Stimulated activated CD8-positive, alpha-beta memory T cell treated with anti-CD3 and anti-CD28 coated beads, Interleukin-7, amount 100 ng/mL, for 1 hour (primary cell): ENCODE measurements at regions not wholly inside any gene's neighbourhood (a gene's known extent, or its start where the extent isn't known, plus 50 kb on each side); places are given as distances from the start of the nearest gene placed in this dataset.

Experiments
- DNase-seq, 2 donors: peaks; one replicate each; pipeline ENCODE4 v3.0.0-alpha.2; 2020; ENCODE audit warnings: low read depth in 2 of 2

DNA sequence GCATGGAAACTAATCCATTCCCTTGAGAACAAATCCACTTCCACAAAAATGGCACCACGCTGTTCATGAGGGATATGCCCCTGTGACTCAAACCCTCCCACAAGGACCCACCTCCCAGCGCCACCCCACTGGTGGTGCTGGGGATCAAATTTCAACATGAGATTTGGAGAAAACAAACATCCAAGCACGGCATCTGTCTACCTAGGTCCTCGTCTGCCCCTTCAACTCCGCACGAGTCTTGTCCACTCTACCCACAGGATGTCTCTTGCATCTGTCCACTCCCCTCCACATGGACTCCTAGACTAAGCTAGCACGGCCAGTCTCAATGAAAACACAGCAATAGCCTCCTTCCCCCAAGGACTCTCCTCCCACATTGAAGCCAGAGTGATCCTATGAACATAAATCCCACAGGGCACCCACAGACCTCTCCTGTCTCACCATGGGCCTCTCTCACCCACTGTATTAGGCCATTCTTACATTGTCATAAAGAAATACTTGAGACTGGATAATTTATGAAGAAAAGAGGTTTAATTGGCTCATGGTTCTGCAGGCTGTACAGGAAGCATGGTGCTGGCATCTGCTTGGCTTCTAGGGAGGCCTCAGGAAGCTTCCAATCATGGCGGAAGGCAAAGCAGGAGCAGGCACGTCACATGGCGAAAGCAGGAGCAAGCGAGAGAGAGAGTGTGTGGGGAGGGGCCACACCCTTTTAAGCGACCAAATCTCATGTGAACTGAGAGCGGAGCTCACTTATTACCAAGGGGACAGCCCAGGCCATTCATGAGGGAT lies 101.4 kb downstream of the TOMM20 start:
- no peak for DNase-seq

DNA sequence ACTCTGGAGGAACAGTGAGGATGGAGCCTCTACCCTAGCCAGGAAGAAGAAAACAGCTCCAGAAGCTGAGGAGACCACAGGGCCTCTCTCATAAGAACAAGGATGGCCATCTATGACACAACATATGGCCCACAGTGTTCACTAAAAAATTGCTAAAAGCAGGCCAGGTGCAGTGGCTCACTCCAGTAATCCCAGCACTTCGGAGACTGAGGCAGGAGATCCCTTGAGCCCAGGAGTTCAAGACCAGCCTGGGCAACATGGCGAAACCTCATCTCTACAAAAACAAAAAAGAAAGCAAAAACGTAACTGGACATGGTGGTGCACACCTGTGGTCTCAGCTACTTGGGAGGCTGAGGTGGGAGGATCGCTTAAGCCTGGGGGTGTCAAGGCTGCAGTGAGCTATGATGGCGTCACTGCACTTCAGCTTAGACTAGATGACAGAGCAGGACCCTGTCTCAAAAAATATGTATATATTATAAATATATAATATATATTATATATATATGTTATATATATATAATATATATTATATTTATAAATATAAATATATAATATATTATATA lies 103.1 kb downstream of the TOMM20 start:
- no peak for DNase-seq

DNA sequence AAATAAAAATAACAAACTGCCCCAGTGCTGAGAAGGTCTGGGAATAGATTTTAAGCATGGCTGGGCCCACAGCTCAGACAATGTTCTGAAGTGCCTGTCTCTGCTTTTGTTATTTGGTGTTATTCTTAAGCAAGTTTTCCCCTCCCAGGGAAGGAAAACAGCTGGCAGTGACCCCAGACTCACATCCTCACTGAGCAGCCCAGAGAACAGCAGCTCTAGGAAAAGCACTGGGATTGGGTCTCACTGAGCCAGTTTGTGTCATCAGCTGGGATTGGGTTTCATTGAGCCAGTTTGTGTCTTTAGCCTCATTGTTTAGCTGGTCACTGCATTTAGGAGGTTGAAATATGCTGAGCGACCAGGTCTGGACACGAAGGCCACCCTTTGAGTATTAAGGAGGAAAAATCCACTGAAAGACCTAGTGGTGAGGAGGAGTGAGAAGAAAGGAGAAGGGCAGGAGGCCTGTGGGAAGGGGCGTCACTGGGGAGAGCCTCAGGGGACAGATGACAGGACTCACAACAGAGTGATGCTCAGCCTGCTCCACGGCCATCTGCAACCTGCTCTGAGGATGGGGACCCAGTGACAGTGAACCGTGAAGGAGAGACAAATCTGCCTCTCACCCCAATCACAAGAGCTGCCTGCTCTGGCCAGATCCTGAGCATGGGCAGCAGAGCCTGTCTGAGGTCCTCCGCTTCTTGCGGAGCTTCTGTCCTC lies 103.8 kb downstream of the TOMM20 start:
- no peak for DNase-seq

DNA sequence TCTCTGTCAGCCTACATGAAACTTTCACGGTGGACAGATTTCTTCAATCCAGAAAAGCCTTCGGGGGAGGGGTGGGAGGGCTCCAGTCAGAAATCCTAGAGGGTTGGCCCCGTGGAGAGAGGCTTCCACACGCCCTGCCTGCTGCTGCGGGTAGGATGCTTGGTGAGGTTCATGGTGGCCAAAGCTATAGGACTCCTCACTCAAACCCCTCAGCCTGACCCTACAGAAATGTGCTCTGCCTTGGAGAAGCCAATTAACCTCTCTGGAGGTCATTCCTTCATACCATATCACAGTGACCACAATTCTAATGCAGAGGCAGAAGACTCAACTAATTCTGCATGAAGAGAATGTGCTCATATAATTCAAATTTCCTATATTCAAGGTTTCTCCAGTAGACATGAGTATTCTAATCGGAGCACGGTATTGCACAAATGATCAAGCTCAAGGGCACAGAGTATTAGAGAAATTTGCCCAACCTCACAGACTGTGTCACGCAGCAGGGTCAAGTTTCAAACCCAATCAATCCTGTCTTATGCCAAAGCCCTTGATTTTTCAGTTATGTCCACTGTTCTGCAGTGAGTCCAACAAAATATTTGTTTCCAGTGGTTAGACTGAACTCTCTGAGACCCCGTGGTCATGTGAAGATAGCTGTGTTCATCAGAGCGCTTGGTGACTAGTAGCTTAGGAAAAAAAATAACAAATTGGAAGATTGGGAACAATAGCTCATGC lies 104.8 kb downstream of the TOMM20 start:
- DNase-seq: no peak

DNA sequence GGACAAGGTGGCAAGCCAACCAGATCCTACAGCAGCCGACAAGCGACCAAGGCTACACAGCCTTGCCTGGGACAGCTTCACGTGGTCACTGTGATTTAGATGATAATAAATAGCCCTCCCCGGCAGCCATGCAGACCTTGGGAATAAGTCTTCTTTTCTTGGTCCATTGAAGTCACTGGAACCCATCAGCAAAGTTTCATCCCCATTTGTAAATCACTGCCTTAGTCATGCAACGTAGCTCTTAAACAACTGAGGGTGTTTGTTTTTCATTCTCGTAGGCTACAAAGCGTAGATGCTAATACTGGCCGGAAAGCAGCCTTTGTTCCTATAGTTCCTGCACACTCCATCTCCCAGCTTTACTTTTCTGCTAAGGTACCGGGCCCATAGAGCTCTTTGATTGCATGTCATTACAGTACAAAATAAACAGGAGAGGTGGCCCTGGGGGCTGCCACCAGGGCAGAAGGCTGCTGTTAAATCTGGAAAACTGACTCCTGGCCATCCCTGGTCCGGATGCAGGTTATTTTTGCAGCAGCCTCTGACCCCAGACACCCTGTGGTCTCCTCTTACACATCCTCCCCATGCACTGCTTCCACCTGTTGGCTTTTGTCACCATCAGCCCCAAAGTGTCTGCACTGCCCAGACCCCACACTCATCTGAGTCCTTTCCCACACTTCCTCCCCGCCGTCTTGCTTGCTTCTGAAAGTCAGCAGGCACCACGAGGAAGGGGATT lies 105.5 kb downstream of the TOMM20 start:
- DNase-seq: no peak

DNA sequence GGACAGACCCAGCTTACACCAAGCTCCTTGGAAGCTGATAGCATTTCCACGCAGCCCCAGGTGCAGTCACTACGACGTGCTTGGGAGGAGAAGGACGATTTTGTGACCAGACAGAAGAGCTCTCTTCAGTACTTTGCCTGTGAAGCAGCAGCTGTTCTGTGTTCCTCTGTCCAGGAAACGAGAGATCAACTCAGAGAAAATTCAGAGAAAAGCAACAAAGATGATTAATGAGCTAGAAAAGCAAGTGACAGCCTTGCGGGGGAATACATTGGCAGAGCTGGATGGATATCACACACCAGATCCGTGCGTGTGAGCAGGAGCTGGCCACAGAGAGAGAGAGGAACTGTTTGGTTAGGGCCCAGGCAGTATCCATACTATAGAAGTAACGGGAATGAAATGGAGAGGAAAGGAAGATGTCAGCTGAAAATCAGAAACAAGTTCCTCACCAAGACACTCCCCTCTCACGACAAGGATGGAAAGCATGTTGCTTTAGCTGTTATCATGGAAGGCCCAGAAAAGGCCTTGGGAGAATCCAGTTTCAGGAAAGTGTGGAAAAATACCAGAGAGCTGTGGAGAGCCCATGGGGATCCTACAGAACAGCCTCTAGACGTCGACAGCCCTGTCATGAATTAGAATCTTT lies 106.2 kb downstream of the TOMM20 start:
- no peak for DNase-seq

DNA sequence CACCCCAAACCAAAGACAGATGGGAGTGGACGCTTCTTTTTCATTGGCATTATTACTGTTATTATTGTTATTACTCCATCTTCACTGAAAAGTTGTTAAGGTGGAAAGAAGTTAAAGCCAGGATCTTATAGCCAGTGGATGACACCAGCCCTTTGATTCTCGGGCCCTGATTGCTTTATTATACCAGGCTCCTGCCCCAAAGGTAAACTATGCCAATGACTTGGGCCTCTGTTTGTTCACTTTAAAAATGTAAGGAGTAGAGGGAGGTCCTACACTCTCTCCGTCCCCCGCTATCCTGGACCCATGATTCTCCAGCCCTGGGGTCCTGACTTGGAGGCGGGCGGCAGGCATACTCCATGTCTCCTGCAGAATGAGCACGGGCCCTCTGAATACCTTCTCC lies 106.8 kb downstream of the TOMM20 start:
- DNase-seq: no peak

DNA sequence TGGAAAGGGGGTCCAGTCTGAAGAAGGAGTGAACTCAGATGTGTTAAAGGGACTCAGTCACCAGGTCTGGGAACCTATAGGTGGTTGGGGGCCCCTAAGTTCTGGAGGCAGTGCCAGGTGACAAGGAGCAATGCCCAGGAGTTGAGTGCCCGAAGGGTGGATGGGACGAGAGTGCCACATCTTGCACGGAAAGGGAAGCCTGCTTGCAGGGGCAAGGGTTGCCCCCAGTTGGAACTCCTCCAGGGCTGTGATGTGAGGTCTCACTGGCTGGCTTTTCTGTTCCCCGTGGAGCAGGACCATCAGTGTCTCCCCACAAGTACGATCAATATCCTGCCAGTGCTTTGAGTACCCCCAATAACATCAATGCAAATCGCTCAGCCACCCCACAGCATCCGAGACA lies 107.3 kb downstream of the TOMM20 start:
- DNase-seq: no peak

DNA sequence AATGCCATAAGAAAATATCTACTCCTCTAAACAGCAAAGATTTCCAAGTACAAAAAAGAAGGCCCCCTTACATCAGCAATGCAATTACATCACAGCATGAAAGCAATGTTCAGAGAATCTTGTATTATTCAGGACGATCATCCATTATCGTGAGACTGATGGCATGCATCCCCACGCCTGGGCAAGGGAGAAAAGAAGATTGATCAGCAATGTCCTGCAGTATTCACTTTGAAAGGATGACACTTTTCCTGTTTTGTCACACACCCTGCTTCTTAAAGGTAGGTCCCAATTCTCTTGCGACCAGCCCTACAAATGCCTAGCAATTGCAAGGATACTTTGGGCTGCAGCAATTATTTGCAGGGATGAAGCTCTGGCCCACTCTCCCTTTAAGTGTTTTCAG lies 108.7 kb downstream of the TOMM20 start:
- DNase-seq: no peak

DNA sequence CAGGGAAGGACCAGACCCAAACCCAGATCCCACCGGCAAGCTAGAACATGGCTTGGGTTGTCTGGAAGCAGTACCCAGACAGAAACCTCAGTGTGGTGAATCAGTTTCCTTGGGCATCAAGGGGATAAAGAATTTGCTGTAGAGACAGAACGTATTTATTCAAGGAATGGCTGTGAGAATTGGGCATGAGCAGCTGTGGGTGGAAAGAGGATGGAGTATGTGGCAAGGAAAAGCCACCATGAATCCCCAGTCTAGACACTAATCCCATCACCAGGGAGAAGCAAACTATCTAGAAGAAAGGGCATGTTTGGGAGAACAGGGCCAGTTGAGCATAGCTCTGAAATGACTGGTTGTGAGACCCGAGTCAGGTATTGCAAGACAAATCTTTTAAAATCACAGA lies 109.2 kb downstream of the TOMM20 start:
- no peak for DNase-seq

DNA sequence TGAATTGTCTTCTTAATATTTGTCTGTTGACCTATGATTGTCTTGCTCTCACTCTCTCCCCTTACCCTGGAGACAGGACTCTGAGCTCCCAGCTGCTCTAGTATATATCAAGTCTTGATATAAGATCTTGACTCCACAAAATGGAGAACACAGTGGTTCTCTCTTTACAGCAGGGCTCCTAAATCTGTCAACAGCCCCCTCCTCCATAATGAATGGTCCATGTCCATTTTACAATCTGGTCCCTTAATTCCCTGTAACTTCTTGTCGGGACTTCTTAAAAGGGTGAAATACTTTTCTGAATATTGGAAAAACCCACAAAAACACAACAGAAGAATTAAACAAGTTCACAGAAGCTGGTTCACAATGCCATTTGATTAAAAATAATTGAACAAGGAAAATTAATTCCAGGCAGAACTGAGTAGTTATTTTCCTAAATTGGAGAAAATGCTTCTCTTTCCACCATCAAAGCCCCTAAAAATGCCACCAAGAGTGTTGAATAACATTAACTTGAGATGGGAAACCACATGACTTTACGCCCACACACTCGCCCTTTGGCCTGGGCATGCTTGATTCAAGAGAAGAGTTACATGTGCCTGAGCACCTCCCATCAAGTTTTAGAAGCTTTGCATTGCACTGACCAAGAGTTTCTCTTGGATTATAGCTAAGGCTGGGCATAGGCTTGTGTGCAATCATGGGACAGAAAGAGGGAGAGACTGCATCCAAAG lies 109.8 kb downstream of the TOMM20 start:
- DNase-seq: no peak

DNA sequence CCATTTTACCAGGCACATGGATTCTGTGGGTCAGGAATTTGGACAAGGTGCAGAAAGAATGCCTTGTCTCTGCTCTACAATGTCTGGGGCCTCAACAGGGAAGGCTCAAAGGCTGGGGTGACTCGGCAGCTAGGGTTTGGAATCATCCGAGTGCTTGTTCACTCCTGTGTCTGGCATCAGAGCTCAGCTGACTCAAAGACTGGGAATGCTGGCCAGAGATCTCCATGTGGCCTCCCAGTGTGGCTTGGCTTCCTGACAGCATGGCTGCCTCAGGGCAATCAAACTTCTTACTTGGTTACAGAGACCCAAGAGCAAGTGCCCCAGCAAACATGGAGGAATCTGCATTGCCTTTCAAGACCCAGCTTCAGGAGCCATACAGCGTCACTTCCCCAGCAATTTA lies 110.5 kb downstream of the TOMM20 start:
- DNase-seq: no peak

DNA sequence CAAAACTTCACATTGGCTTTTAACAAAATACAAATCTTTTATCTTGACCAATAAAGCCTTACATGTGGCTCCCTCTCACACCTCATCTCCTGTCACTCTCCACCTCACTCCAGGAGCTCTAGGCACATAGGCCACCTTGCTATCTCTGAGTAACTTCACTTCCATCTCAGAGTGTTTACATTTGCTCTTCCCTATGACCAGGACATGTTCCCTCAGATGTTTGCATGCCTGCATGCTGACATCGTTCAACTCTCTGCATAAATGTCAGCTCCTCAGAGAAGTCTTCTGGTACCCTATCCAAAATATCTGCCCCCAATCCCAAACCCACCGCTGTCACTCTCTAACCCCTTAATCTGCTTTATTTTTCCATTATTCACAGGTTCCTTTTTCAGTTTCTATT lies 110.9 kb downstream of the TOMM20 start:
- DNase-seq: no peak

DNA sequence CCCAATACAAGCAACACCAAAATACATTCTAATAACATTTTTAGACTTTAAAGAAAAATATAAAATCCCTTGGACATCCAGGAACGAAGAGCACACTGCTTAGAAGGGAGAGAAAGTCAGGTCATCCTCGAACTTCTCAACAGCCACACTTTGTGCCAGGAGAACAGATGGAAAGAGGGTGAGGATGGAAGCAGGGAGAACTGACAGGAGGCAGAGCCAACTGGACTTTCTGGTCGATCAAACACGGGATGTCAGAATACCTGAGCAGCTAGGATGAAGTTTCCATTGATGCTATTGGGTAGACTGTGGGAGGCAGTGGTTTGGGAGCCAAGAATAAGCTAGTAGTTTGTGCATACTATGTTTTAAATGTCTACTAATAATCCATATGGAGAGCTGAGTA lies 111.4 kb downstream of the TOMM20 start:
- DNase-seq: no peak

DNA sequence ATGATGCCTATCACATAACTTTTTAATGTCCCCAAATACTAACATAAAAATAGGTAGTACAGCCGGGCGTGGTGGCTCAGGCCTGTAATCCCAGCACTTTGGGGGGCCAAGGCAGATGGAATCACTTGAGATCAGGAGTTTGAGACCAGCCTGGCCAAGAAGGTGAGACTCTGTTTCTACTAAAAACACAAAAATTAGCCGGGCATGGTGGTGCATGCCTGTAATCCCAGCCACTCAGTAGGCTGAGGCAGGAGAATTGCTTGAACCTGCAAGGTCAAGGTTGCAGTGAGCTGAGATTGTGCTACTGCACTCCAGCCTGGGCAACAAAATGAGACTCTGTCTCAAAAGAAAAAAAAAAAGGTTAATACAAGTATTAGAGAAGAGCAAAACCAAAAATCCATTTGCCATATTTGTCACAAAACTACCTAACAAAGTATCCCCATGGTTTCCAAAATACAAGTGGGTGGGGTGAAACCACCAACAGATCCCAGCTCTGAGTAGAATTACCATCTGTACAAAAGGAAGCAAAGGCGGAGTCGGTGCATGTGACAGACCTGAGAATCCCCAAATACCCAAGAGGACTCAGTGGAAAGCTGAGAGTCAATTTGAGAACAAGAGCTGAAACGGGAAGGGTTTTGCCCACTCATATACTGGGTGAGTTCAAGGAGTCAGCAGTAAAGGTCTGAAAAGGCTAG lies 113.2 kb downstream of the TOMM20 start:
- DNase-seq: no peak

DNA sequence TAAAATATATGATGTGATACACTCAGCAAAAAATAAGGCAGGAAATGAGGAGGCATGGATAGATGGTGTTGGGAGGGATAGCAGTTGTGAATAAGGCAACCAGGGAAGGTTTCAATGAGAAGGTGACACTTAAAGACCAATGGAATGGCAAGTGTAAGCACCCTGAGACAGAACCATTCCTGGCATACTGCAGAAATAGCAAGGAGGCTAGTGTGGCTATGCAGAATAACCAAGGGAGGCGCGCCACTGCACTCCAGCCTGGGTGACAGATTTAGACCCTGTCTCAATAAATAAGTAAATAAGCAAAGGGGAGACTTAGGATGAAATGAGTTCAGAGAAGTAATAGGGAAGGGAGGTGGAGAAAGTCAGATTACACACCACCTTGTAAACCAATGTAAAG lies 113.9 kb downstream of the TOMM20 start:
- DNase-seq: no peak

DNA sequence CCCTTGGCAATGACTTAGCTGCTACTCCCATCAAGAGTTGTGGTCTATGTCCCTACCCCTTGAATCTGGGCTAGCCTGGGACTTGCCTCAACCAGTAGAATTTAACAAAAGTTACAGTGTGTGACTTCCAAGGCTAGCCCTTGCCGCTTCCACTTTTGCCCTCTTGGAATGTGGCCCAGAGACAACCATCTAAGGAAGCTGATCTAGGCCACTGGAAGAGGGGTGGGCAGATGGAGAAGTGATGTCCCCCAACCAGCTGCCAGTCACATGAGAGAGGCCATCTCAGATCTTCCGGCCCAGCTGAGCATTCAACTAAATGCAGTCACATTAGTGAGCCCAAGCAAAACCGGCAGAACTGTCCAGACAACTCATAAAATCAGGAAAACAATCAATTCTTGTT lies 115.1 kb downstream of the TOMM20 start:
- DNase-seq: no peak

DNA sequence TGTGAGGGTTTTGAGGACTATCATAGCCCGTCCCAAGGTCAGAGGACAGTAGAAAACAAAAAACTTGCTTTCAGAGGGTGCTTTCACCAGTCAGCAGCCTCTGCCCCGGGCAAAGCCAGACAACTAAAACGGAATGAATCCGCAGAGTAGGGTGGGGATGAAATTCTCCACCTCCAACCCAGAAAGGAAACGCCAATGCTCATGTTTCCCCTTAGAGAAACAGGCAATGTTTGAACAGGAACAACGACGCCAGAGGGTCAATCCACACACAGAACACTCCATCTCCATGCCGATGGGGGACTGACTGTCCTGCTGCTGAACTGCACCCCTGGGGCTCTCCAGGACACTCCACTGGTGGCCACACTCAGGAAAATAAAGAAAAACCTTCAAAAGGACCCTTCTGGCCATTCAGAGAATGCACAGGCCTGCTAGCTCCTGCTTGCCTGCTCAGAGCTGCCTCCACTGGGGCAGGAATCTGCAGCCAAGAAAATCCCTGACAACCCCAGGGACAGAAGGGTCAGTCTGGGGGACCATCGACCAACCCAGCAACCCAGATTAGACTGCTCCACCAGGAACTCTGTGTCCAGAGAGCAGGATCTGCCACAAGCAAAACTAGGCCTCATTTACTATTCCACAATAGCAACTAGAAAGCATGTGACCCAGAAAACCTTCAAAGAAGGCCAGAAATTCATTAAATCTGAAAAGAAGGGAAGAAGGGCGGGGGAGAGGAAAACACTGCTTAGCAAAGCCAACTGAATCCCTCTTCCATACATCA lies 116.0 kb downstream of the TOMM20 start:
- no peak for DNase-seq
